GM18519 (cell line): ENCODE measurements at regions not wholly inside any gene's neighbourhood (a gene's known extent, or its start where the extent isn't known, plus 50 kb on each side); places are given as distances from the start of the nearest gene placed in this dataset.
"Not testable (repeated sequence)": the region's sequence is repeated elsewhere in the genome, so short reads cannot be mapped to it uniquely, and the experiment has no call there.

Experiments
- ATAC-seq: cut with Tn5 transposase; IDR thresholded peaks from one replicate; pipeline ENCODE4 v1.9.1; 2021; ENCODE audit warnings: mild to moderate bottlenecking, moderate library complexity; ENCODE audit not compliant: unreplicated experiment, low FRiP score

DNA sequence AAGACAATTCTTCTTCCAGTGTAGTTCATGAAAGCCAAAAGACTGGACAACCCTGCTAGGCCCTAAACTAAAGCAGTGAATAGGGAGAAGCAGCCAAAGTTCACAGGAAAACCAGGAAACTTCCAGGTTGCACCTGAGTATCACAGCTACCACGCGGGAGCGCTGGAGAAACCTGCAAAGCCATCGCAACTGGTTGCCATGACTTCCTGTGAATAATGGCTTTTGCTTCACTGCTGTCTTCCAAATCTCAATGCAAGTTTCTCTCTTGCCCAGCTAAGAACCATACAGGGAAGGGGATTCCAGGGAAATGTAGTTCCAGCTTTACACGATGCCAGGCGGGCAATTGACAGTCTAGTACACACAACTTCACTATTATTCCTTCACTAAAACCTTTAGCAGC lies 114.1 kb downstream of the GXYLT1 start:
- ATAC-seq = no peak

GRCh38 chr12:42027546-42027945 lies 117.1 kb downstream of the GXYLT1 start:
- ATAC-seq = no peak

GRCh38 chr12:42024495-42024830 lies 120.2 kb downstream of the GXYLT1 start:
- ATAC-seq = no peak

- peak; percentile 92 for ATAC-seq
These were observed 120.8 kb downstream of the GXYLT1 start for GRCh38 chr12:42023733-42024494.

DNA sequence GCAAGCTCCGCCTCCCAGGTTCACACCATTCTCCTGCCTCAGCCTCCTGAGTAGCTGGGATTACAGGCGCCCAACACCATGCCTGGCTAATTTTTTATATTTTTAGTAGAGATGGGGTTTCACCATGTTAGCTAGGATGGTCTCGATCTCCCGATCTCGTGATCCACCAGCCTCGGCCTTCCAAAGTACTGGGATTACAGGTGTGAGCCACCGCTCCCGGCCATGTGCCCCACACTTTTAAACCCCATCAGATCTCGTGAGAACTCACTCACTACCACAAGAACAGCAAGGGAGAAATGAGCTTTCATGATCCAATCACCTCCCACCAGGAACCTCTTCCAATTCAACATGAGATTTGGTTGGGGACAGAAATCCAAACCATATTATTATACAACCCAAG lies 122.7 kb downstream of the GXYLT1 start:
- ATAC-seq = not testable (repeated sequence)

DNA sequence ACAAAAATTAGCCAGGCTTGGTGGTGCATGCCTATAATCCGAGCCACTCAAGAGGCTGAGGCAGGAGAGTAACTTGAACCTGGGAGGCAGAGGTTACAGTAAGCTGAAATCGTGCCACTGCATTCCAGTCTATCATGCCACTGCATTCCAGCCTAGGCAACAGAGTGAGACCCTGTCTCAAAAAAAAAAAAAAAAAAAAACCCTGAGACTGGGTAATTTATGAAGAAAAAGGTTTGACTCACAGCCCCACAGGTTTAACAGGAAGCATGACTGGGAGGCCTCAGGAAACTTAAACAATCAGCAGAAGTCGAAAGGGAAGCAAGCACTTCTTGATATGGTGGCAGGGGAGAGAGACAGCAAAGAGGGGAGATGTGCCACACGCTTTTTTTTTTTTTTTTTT lies 123.2 kb downstream of the GXYLT1 start:
- no peak for ATAC-seq

DNA sequence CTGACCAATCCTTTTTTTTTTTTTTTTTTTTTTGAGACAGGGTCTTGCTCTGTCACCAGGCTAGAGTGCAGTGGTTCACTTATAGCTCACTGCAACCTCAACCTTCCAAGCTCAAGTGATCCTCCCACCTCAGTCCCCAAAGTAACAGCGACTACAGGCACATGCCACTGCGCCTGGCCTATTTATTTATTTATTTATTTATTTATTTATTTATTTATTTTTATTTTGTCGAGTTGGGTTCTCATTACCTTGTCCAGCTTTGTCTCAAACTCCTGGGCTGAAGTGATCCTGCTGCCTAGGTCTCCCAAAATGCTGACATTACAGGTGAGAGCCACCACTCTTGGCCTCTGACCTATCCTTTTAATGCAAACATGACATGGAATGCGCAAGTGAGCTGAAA lies 124.4 kb downstream of the GXYLT1 start:
- ATAC-seq = no peak

DNA sequence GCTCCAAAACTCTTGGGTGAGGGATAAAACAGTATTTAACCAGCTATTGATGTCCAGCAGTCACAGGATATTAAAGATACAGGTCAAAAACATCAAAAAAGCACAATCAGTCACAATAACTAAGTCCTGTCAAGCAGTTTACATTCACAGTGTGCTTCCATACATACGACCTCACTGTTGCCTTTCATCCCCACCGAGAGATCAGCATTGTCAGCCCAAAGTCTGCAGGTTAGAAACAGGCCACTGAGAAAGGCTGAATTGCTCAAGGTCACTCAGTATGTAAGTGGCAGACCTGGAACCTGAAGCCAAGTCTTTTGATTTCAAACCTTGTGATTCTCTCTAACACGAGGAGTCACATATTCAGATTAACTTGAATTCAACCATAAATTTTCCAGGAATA lies 124.9 kb downstream of the GXYLT1 start:
- ATAC-seq = no peak

GRCh38 chr12:42017051-42017450 lies 127.6 kb downstream of the GXYLT1 start:
- no peak for ATAC-seq

GRCh38 chr12:42015051-42015461 lies 129.6 kb downstream of the GXYLT1 start:
- ATAC-seq = no peak

GRCh38 chr12:42012501-42012900 lies 132.2 kb downstream of the GXYLT1 start:
- not testable (repeated sequence) for ATAC-seq

- ATAC-seq = no peak
These were observed 134.0 kb downstream of the GXYLT1 start for GRCh38 chr12:42010715-42011114.

DNA sequence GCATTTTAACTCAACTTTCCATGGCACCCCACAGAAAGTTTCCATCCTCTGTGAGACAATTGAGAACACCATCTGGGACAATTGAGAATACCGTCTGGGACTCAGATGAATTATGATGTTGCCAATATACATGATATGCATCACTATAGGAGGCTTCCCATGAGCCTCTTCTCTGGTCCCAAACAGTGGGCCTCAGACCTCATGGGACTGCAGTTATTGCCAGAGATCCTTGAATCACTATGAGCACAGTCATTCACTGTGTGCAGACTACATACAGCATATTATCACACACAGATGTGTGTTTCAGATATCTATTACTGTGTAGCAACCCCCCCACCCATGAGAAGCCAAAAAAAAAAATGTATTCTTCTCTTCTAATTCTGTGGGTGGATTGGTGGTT lies 134.4 kb downstream of the GXYLT1 start:
- no peak for ATAC-seq

GRCh38 chr12:42008996-42009395 lies 135.7 kb downstream of the GXYLT1 start:
- ATAC-seq = no peak

DNA sequence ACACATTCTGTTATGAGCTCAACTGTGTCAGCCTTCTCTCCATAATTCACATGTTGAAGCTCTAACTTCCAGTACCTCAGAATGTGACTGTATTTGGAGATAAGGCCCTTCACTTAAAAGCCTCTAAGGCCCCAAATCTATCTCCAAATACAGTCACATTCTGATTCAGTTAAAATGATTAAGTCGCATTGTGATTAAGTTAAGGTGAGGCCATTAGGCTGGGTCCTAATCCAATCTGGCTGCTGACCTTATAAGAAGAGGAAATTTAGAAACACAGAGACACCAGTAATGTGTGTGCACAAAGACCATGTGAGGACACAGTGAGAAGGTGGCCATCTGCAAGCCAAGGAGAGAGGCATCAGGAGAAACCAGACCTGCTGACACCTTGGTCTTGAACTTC lies 141.6 kb downstream of the GXYLT1 start:
- no peak for ATAC-seq

DNA sequence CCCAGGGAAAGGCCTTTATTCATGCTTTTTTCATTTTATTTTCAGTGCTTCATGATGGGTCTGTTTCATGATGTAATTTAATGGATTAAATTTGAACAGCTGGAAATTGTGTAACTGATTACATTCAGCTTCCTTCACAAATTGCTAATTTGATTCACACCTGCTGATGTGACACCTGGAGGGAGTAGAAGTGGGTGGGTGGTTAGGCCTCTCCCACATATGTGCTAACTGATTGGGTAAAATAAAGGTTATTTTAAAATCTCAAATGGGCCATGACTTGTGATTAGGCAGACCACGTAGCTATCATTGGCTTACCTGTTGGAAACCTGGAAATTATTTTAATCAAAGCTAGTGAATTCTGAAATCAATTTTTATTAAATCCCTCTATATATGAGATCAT lies 142.1 kb downstream of the GXYLT1 start:
- ATAC-seq = no peak

DNA sequence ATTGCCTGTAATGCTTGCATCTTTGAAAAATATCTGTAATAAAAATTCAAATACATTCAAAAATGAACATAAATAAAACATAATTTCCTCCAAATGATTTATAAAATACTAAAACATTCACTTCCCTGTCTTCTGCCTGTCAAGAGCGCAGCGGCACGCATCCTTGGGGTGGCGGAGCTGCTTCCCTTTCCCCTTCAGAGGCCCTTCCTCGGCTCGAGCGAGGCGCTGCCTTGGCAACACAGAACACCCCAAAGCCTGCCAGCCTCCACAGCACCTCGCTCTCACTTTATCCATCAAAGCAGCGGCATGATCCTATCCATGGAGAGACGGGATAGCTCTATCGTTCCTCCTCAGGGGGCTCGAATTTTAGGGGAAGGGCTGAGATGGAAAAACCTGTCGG lies 146.2 kb downstream of the GXYLT1 start:
- ATAC-seq = no peak

DNA sequence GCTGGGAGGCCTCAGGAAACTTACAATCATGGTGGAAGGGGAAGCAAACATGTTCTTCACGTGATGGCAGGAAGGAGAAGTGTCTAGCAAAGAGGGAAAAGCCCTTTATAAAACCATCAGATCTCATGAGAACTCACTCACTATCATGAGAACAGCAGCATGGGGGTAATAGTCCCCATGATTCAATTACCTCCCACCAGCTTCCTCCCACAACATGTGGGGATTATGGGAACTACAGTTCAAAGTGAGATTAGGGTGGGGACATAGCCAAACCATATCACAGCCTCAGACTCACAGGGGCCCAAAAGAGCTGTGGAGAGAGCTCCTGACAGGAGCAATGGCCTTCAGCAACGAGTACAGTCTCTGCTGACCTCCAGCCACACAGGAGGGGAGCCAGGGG lies 151.4 kb downstream of the GXYLT1 start:
- ATAC-seq = no peak

- ATAC-seq = no peak
These were observed 151.9 kb downstream of the GXYLT1 start for GRCh38 chr12:41992692-41993215.

DNA sequence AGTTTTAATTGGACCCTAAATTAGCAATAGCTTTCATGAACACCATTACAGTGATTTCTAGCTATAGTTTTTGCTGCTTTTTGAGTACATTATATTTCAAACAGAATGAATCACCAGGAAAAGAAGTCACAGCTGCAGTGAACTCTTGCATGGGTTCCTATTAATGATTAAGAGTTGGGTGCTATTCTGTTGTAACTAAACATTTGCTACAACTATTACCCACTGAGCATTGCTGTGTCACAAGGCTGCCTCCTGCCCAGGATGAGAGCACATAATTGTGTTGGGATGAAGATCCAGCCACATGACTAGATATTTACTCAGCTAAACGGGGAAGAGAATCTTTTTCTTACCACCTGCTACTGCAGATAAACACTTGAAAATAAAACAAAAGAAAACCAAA lies 152.7 kb downstream of the GXYLT1 start:
- no peak for ATAC-seq

DNA sequence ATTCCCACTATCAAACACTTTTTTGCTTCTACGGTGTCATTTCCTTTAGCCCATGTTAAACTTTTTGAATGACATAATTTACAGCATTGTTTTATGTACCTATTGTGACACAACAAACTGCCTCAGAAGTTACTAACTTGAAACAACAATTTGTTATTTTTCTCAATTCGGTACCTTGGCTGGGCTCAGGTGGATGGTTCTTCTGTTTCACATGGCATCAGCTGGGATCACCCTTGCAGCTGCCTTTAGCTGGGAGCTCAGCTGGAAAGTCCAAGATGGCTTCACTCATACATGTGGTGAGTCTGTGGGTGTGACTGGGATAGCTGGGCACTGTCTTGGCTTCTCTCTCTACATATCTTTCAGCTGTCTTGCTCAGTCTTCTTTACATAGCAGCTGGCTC lies 156.0 kb downstream of the GXYLT1 start:
- no peak for ATAC-seq

DNA sequence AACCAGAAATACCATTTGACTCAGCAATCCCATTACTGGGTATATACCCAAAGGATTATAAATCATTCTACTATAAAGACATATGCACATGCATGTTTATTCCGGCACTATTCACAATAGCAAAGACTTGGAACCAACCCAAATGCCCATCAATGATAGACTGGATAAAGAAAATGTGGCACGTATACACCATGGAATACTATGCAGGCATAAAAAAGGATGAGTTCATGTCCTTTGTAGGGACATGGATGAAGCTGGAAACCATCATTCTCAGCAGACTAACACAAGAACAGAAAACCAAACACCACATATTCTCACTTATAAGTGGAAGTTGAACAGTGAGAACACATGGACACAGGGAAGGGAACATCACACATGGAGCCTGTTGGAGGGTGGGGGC lies 158.2 kb downstream of the GXYLT1 start:
- not testable (repeated sequence) for ATAC-seq

- ATAC-seq = no peak
These were observed 160.8 kb downstream of the GXYLT1 start for GRCh38 chr12:41983856-41984255.
